GM12878 (cell line): ENCODE measurements at regions not wholly inside any gene's neighbourhood (a gene's known extent, or its start where the extent isn't known, plus 50 kb on each side); places are given as distances from the start of the nearest gene placed in this dataset.

Experiments
- CTCF ChIP-seq, 3 experiments: IDR thresholded peaks in 2 of 3; conservative IDR thresholded peaks in 1 of 3; 2 replicates each; pipeline ENCODE4 v1.5.1; 2011; ENCODE audit warnings: low read depth in 3 of 3, low read length in 3 of 3, mild to moderate bottlenecking in 3 of 3, control low read depth in 2 of 3, moderate library complexity in 2 of 3, inconsistent platforms in 1 of 3, mixed read lengths in 1 of 3; ENCODE audit not compliant: control insufficient read depth in 2 of 3, insufficient read depth in 1 of 3; ENCODE audit errors: extremely low read depth in 1 of 3
- NR2C2 ChIP-seq: IDR thresholded peaks from 2 replicates; pipeline ENCODE4 v1.6.1; 2011; ENCODE audit warnings: borderline replicate concordance, low read depth; ENCODE audit not compliant: control insufficient read depth, insufficient read length
- ZNF274 ChIP-seq: IDR thresholded peaks from one replicate; pipeline ENCODE4 v1.8.0; 2011; ENCODE audit not compliant: insufficient read length, insufficient read depth

- TF ChIP-seq CTCF (IDR thresholded peaks at IDR 0.05 in 2 of 3, conservative IDR thresholded peaks at IDR 0.05 in 1 of 3; ENCODE audit: control insufficient read depth in 2 of 3, extremely low read depth in 1 of 3, insufficient read depth in 1 of 3, low read depth in 3 of 3, low read length in 3 of 3) (no peak), NR2C2 (no peak), ZNF274 (no peak)
These were observed 128.5 kb downstream of the ZNF281 start for GRCh38 chr1:200281201-200281835.
